Tibial artery (tissue), 4 donors: ENCODE measurements at regions not wholly inside any gene's neighbourhood (a gene's known extent, or its start where the extent isn't known, plus 50 kb on each side); places are given as distances from the start of the nearest gene placed in this dataset.
"Not testable (repeated sequence)": the region's sequence is repeated elsewhere in the genome, so short reads cannot be mapped to it uniquely, and the experiment has no call there.

Experiments
- DNase-seq, 2 donors: peaks; one replicate each; pipeline ENCODE4 v3.0.0-alpha.2; 2019
- H3K27ac ChIP-seq, 2 donors: fragments of 200-600 bp; sonication (generic) in 1 of 2; 1 replicate in 1 of 2; 2 replicates in 1 of 2; pipeline ENCODE4 v1.5.1; 2018 to 2019; ENCODE audit warnings: mild to moderate bottlenecking in 1 of 2
- H3K27me3 ChIP-seq, 2 donors: fragments of 200-600 bp; sonication (generic) in 1 of 2; one replicate each; pipeline versions ENCODE4 v1.5.1 to v1.6.0; 2016 to 2019
- H3K36me3 ChIP-seq, 3 donors: fragments of 200-600 bp; sonication (generic) in 2 of 3; one replicate each; pipeline ENCODE4 v1.5.1; 2016 to 2019; ENCODE audit warnings: mild to moderate bottlenecking in 2 of 3
- H3K4me1 ChIP-seq, 4 donors: fragments of 200-600 bp; sonication (generic) in 2 of 4; 1 replicate in 3 of 4; 2 replicates in 1 of 4; pipeline ENCODE4 v1.5.1; 2016 to 2019
- H3K4me3 ChIP-seq, 2 donors: fragments of 200-600 bp; sonication (generic) in 1 of 2; 1 replicate in 1 of 2; 2 replicates in 1 of 2; pipeline ENCODE4 v1.5.1; 2018 to 2019; ENCODE audit warnings: mild to moderate bottlenecking in 2 of 2
- H3K9me3 ChIP-seq, 3 donors: fragments of 200-600 bp; sonication (generic) in 1 of 3; one replicate each; pipeline ENCODE4 v1.5.1; 2016 to 2019
- intact Hi-C: fragments of 100-400 bp; cut with DNase I; formaldehyde crosslinking; loops from one replicate; pipeline ENCODE4 v1.15.0; 2023; ENCODE audit warnings: low total_unique reads

GRCh38 chr9:40196165-40196714 is 840.8 kb downstream of the SPATA31A1 start:
- H3K4me1 ChIP-seq, H3K27me3 ChIP-seq, H3K36me3 ChIP-seq, H3K9me3 ChIP-seq, H3K4me3 ChIP-seq, intact Hi-C loops, H3K27ac ChIP-seq: not testable (repeated sequence)
- peak in 1 of 2 donors; percentile 43 for DNase-seq

GRCh38 chr9:40196803-40197202 is 841.3 kb downstream of the SPATA31A1 start:
- H3K4me3 ChIP-seq, H3K36me3 ChIP-seq, intact Hi-C loops, DNase-seq, H3K9me3 ChIP-seq, H3K4me1 ChIP-seq, H3K27ac ChIP-seq, H3K27me3 ChIP-seq: not testable (repeated sequence)

- intact Hi-C loops, H3K27ac ChIP-seq, H3K36me3 ChIP-seq, H3K9me3 ChIP-seq, H3K4me1 ChIP-seq, H3K4me3 ChIP-seq, H3K27me3 ChIP-seq, DNase-seq: not testable (repeated sequence)
Measured at GRCh38 chr9:40221596-40222233, 866.2 kb downstream of the SPATA31A1 start.

GRCh38 chr9:40222617-40223200 is 867.2 kb downstream of the SPATA31A1 start:
- intact Hi-C loops, H3K9me3 ChIP-seq, H3K27me3 ChIP-seq, H3K4me3 ChIP-seq, H3K27ac ChIP-seq, H3K36me3 ChIP-seq, H3K4me1 ChIP-seq: not testable (repeated sequence)
- peak in 1 of 2 donors; percentile 17 for DNase-seq

- H3K27ac ChIP-seq, H3K36me3 ChIP-seq, H3K27me3 ChIP-seq, H3K9me3 ChIP-seq, H3K4me1 ChIP-seq, intact Hi-C loops, H3K4me3 ChIP-seq: not testable (repeated sequence)
- DNase-seq: peak in 1 of 2 donors; percentile 39
Measured at GRCh38 chr9:40223353-40223752, 867.9 kb downstream of the SPATA31A1 start.
